Left renal cortex interstitium (tissue), 4 donors: ENCODE measurements at regions not wholly inside any gene's neighbourhood (a gene's known extent, or its start where the extent isn't known, plus 50 kb on each side); places are given as distances from the start of the nearest gene placed in this dataset.

Experiments
- DNase-seq, 4 donors: peaks; one replicate each; pipeline ENCODE4 v3.0.0-alpha.2; 2013; ENCODE audit warnings: low read depth in 4 of 4, low spot score in 2 of 4, missing footprints in 1 of 4

GRCh38 chr20:11114382-11114781 lies 440.6 kb upstream of the JAG1 start:
- no peak for DNase-seq

- no peak for DNase-seq
Observed at GRCh38 chr20:11117808-11118528, 444.2 kb upstream of the JAG1 start.

GRCh38 chr20:11118802-11119380 lies 445.1 kb upstream of the JAG1 start:
- no peak for DNase-seq

- DNase-seq: no peak
Observed at GRCh38 chr20:11119573-11119972, 445.8 kb upstream of the JAG1 start.

GRCh38 chr20:11120431-11120830 lies 446.6 kb upstream of the JAG1 start:
- DNase-seq: no peak

- no peak for DNase-seq
Observed at GRCh38 chr20:11124849-11125505, 451.2 kb upstream of the JAG1 start.

- DNase-seq: no peak
Observed at GRCh38 chr20:11128220-11128718, 454.5 kb upstream of the JAG1 start.

- no peak for DNase-seq
Observed at GRCh38 chr20:11128721-11129120, 454.9 kb upstream of the JAG1 start.

- DNase-seq: no peak
Observed at GRCh38 chr20:11130554-11131166, 456.9 kb upstream of the JAG1 start.

GRCh38 chr20:11132819-11133415 lies 459.1 kb upstream of the JAG1 start:
- DNase-seq: no peak

- DNase-seq: no peak
Observed at GRCh38 chr20:11136691-11137090, 462.9 kb upstream of the JAG1 start.

GRCh38 chr20:11137688-11138087 lies 463.9 kb upstream of the JAG1 start:
- no peak for DNase-seq

- DNase-seq: no peak
Observed at GRCh38 chr20:11140359-11140758, 466.6 kb upstream of the JAG1 start.

GRCh38 chr20:11143481-11143880 lies 469.7 kb upstream of the JAG1 start:
- DNase-seq: no peak

GRCh38 chr20:11144114-11144950 lies 470.5 kb upstream of the JAG1 start:
- DNase-seq: no peak

- DNase-seq: no peak
Observed at GRCh38 chr20:11145616-11146015, 471.8 kb upstream of the JAG1 start.

GRCh38 chr20:11153819-11154218 lies 480.0 kb upstream of the JAG1 start:
- no peak for DNase-seq

GRCh38 chr20:11155156-11155756 lies 481.5 kb upstream of the JAG1 start:
- no peak for DNase-seq

GRCh38 chr20:11156922-11157321 lies 483.1 kb upstream of the JAG1 start:
- no peak for DNase-seq

- no peak for DNase-seq
Observed at GRCh38 chr20:11158146-11158545, 484.3 kb upstream of the JAG1 start.
